IMR-90 (cell line): ENCODE measurements at regions not wholly inside any gene's neighbourhood (a gene's known extent, or its start where the extent isn't known, plus 50 kb on each side); places are given as distances from the start of the nearest gene placed in this dataset.

ENCODE experiments used
- BHLHE40 ChIP-seq: fragments of 150-350 bp; IDR thresholded peaks from 2 replicates; pipeline ENCODE4 v1.6.1; 2016; ENCODE audit warnings: mild to moderate bottlenecking, low read depth, low read length
- CEBPB ChIP-seq: IDR thresholded peaks from 2 replicates; pipeline ENCODE4 v1.6.1; 2012; ENCODE audit warnings: low read depth, low read length, improper control_type of control experiment
- CHD1 ChIP-seq: IDR thresholded peaks from 2 replicates; pipeline ENCODE4 v1.6.1; 2012; ENCODE audit warnings: low read depth, low read length, improper control_type of control experiment
- CTCF ChIP-seq: conservative IDR thresholded peaks from 2 replicates; pipeline ENCODE4 v1.5.1; 2012; ENCODE audit warnings: mild to moderate bottlenecking, low read depth, low read length, improper control_type of control experiment
- FOS ChIP-seq: fragments of 150-350 bp; IDR thresholded peaks from 2 replicates; pipeline ENCODE4 v1.6.1; 2016; ENCODE audit warnings: low read depth, low read length
- MAFK ChIP-seq: IDR thresholded peaks from 2 replicates; pipeline ENCODE4 v1.6.1; 2012; ENCODE audit warnings: low read depth, low read length, improper control_type of control experiment
- MAZ ChIP-seq: IDR thresholded peaks from 2 replicates; pipeline ENCODE4 v1.6.1; 2012; ENCODE audit warnings: low read depth, mild to moderate bottlenecking, low read length, improper control_type of control experiment, moderate library complexity, borderline replicate concordance
- MXI1 ChIP-seq: IDR thresholded peaks from 2 replicates; pipeline ENCODE4 v1.6.1; 2012; ENCODE audit warnings: low read depth, mild to moderate bottlenecking, low read length, moderate library complexity, borderline replicate concordance
- NFE2L2 ChIP-seq: fragments of 150-350 bp; IDR thresholded peaks from 2 replicates; pipeline ENCODE4 v1.6.1; 2016; ENCODE audit warnings: low read depth, mild to moderate bottlenecking, low read length
- POLR2A ChIP-seq: IDR thresholded peaks from 2 replicates; pipeline ENCODE4 v1.6.1; 2012; ENCODE audit warnings: mild to moderate bottlenecking, low read depth, low read length
- RAD21 ChIP-seq: IDR thresholded peaks from 2 replicates; pipeline ENCODE4 v1.6.1; 2012; ENCODE audit warnings: low read length, improper control_type of control experiment
- RCOR1 ChIP-seq: IDR thresholded peaks from 2 replicates; pipeline ENCODE4 v1.6.1; 2012; ENCODE audit warnings: mild to moderate bottlenecking, low read length, improper control_type of control experiment; ENCODE audit not compliant: insufficient replicate concordance
- RFX5 ChIP-seq: IDR thresholded peaks from 2 replicates; pipeline ENCODE4 v1.8.0; 2012; ENCODE audit warnings: low read depth, mild to moderate bottlenecking, low read length, moderate library complexity
- SMC3 ChIP-seq: fragments of 150-350 bp; IDR thresholded peaks from 2 replicates; pipeline ENCODE4 v1.6.1; 2016; ENCODE audit warnings: low read depth, mild to moderate bottlenecking, antibody characterized with exemption, low read length, moderate library complexity

- TF ChIP-seq CTCF: no peak
- no peak for TF ChIP-seq POLR2A
- no peak for TF ChIP-seq RFX5
- TF ChIP-seq RAD21: no peak
- no peak for TF ChIP-seq FOS
- TF ChIP-seq MAFK: no peak
- no peak for TF ChIP-seq NFE2L2
- TF ChIP-seq SMC3: no peak
- no peak for TF ChIP-seq CEBPB
- no peak for TF ChIP-seq CHD1
- no peak for TF ChIP-seq BHLHE40
- no peak for TF ChIP-seq MXI1
- TF ChIP-seq MAZ: no peak
- no peak for TF ChIP-seq RCOR1
Measured at GRCh38 chr13:67916650-67917049, 686.5 kb upstream of the PCDH9 start.
